ENCODE measurements at regions not wholly inside any gene's neighbourhood (a gene's known extent, or its start where the extent isn't known, plus 50 kb on each side); places are given as distances from the start of the nearest gene placed in this dataset.

- TF ChIP-seq CTCF (IDR thresholded peaks at IDR 0.05; ENCODE audit: poor library complexity): no peak
- no peak for TF ChIP-seq EZH2phosphoT487 (IDR thresholded peaks at IDR 0.05; ENCODE audit: low read depth, severe bottlenecking, unreplicated experiment)
- no peak for TF ChIP-seq EZH2 (IDR thresholded peaks at IDR 0.05; ENCODE audit: borderline replicate concordance)
Observed at GRCh38 chrX:145475725-145476124, 228.4 kb downstream of the SPANXN1 start.

All from hepatocyte (in vitro differentiated cells).